ENCODE measurements at regions not wholly inside any gene's neighbourhood (a gene's known extent, or its start where the extent isn't known, plus 50 kb on each side); places are given as distances from the start of the nearest gene placed in this dataset.
A peak's percentile ranks its signal among the peaks of the same experiment; 100 is the strongest.

- H3K4me2 ChIP-seq (ENCODE audit: low read length) = no peak overlapping the region
- no peak overlapping the region for H3K9ac ChIP-seq (ENCODE audit: low read length)
- H3K4ac ChIP-seq (ENCODE audit: low read depth, low read length) = no peak overlapping the region
- no CpG with 5 or more reads among the region's 3 CpGs for WGBS (ENCODE audit: extremely low coverage, insufficient coverage, low lambda C conversion rate)
- no peak overlapping the region for H2BK5ac ChIP-seq (ENCODE audit: low read length)
- no peak overlapping the region for H3K4me3 ChIP-seq (ENCODE audit: low read length)
- H2BK120ac ChIP-seq (ENCODE audit: low read depth, low read length) = no peak overlapping the region
- no peak overlapping the region for H3K18ac ChIP-seq (ENCODE audit: low read length)
- H3K79me2 ChIP-seq (ENCODE audit: control insufficient read depth, insufficient read depth, low read length) = no peaks in the 10 kb centered on the region
- no peak overlapping the region for H4K8ac ChIP-seq (ENCODE audit: low read depth, low read length)
- H3K23ac ChIP-seq (ENCODE audit: low read length) = no peak overlapping the region
- no peaks in the 10 kb centered on the region for H3K79me1 ChIP-seq (ENCODE audit: low read length)
- no peak overlapping the region for H4K5ac ChIP-seq (ENCODE audit: low read length)
- H3K56ac ChIP-seq (ENCODE audit: low read length) = no peak overlapping the region
- H3K27ac ChIP-seq (ENCODE audit: low read depth, low read length) = no peak overlapping the region
- no peak overlapping the region for H2AK5ac ChIP-seq (ENCODE audit: low read length)
- H3K4me1 ChIP-seq (ENCODE audit: control insufficient read depth, low read depth, low read length) = no peaks in the 10 kb centered on the region
- no peak overlapping the region for H2BK15ac ChIP-seq (replicated peaks; ENCODE audit: low read depth)
- peak; percentile 71 for DNase-seq
- no peaks in the 10 kb centered on the region for H3K27me3 ChIP-seq (ENCODE audit: insufficient read depth, low read length, poor library complexity)
- no peaks in the 10 kb centered on the region for H3K36me3 ChIP-seq (ENCODE audit: control insufficient read depth, insufficient read depth, low read length)
Measured at GRCh38 chr2:114108824-114109416, 219.0 kb downstream of the ACTR3 start.

GRCh38 chr2:114111329-114111728 is 221.4 kb downstream of the ACTR3 start:
- H3K79me2 ChIP-seq (ENCODE audit: control insufficient read depth, insufficient read depth, low read length) = no peaks in the 10 kb centered on the region
- no peak overlapping the region for H2BK5ac ChIP-seq (ENCODE audit: low read length)
- H2AK5ac ChIP-seq (ENCODE audit: low read length) = no peak overlapping the region
- no peak overlapping the region for H3K4me3 ChIP-seq (ENCODE audit: low read length)
- H3K4ac ChIP-seq (ENCODE audit: low read depth, low read length) = no peak overlapping the region
- no peak overlapping the region for H2BK120ac ChIP-seq (ENCODE audit: low read depth, low read length)
- no peak overlapping the region for H3K9ac ChIP-seq (ENCODE audit: low read length)
- H4K8ac ChIP-seq (ENCODE audit: low read depth, low read length) = no peak overlapping the region
- H3K27ac ChIP-seq (ENCODE audit: low read depth, low read length) = no peak overlapping the region
- no peak for DNase-seq
- no peak overlapping the region for H3K4me2 ChIP-seq (ENCODE audit: low read length)
- no peak overlapping the region for H3K56ac ChIP-seq (ENCODE audit: low read length)
- no peaks in the 10 kb centered on the region for H3K4me1 ChIP-seq (ENCODE audit: control insufficient read depth, low read depth, low read length)
- no peaks in the 10 kb centered on the region for H3K79me1 ChIP-seq (ENCODE audit: low read length)
- H3K27me3 ChIP-seq (ENCODE audit: insufficient read depth, low read length, poor library complexity) = no peaks in the 10 kb centered on the region
- no peak overlapping the region for H2BK15ac ChIP-seq (replicated peaks; ENCODE audit: low read depth)
- H3K36me3 ChIP-seq (ENCODE audit: control insufficient read depth, insufficient read depth, low read length) = no peaks in the 10 kb centered on the region
- H4K5ac ChIP-seq (ENCODE audit: low read length) = no peak overlapping the region
- no peak overlapping the region for H3K18ac ChIP-seq (ENCODE audit: low read length)
- no CpG with 5 or more reads among the region's 1 CpG for WGBS (ENCODE audit: extremely low coverage, insufficient coverage, low lambda C conversion rate)
- H3K23ac ChIP-seq (ENCODE audit: low read length) = no peak overlapping the region

GRCh38 chr2:114113518-114113917 is 223.6 kb downstream of the ACTR3 start:
- no CpG with 5 or more reads among the region's 6 CpGs for WGBS (ENCODE audit: extremely low coverage, insufficient coverage, low lambda C conversion rate)
- Histone ChIP-seq H3K27ac (ENCODE audit: low read depth, low read length) (no peak overlapping the region), H2BK120ac (ENCODE audit: low read depth, low read length) (no peak overlapping the region), H3K56ac (ENCODE audit: low read length) (no peak overlapping the region), H4K8ac (ENCODE audit: low read depth, low read length) (no peak overlapping the region), H3K4ac (ENCODE audit: low read depth, low read length) (no peak overlapping the region), H3K9ac (ENCODE audit: low read length) (no peak overlapping the region), H3K18ac (ENCODE audit: low read length) (no peak overlapping the region), H4K5ac (ENCODE audit: low read length) (no peak overlapping the region), H2BK5ac (ENCODE audit: low read length) (no peak overlapping the region), H3K27me3 (ENCODE audit: insufficient read depth, low read length, poor library complexity) (no peaks in the 10 kb centered on the region), H3K36me3 (ENCODE audit: control insufficient read depth, insufficient read depth, low read length) (no peaks in the 10 kb centered on the region), H2BK15ac (replicated peaks; ENCODE audit: low read depth) (no peak overlapping the region), H3K79me1 (ENCODE audit: low read length) (no peaks in the 10 kb centered on the region), H3K4me3 (ENCODE audit: low read length) (no peak overlapping the region), H3K23ac (ENCODE audit: low read length) (no peak overlapping the region), H2AK5ac (ENCODE audit: low read length) (no peak overlapping the region), H3K79me2 (ENCODE audit: control insufficient read depth, insufficient read depth, low read length) (no peaks in the 10 kb centered on the region), H3K4me2 (ENCODE audit: low read length) (no peak overlapping the region), H3K4me1 (ENCODE audit: control insufficient read depth, low read depth, low read length) (no peaks in the 10 kb centered on the region)
- DNase-seq = peak; percentile 23

- Histone ChIP-seq H4K5ac (ENCODE audit: low read length) (no peak overlapping the region), H2AK5ac (ENCODE audit: low read length) (no peak overlapping the region), H3K4me3 (ENCODE audit: low read length) (no peak overlapping the region), H3K27ac (ENCODE audit: low read depth, low read length) (no peak overlapping the region), H4K8ac (ENCODE audit: low read depth, low read length) (no peak overlapping the region), H2BK120ac (ENCODE audit: low read depth, low read length) (no peak overlapping the region), H3K56ac (ENCODE audit: low read length) (no peak overlapping the region), H3K4ac (ENCODE audit: low read depth, low read length) (no peak overlapping the region), H3K79me2 (ENCODE audit: control insufficient read depth, insufficient read depth, low read length) (no peaks in the 10 kb centered on the region), H3K27me3 (ENCODE audit: insufficient read depth, low read length, poor library complexity) (no peaks in the 10 kb centered on the region), H3K79me1 (ENCODE audit: low read length) (no peaks in the 10 kb centered on the region), H3K36me3 (ENCODE audit: control insufficient read depth, insufficient read depth, low read length) (no peaks in the 10 kb centered on the region), H2BK15ac (replicated peaks; ENCODE audit: low read depth) (no peak overlapping the region), H3K23ac (ENCODE audit: low read length) (no peak overlapping the region), H3K18ac (ENCODE audit: low read length) (no peak overlapping the region), H2BK5ac (ENCODE audit: low read length) (no peak overlapping the region), H3K4me1 (ENCODE audit: control insufficient read depth, low read depth, low read length) (no peaks in the 10 kb centered on the region), H3K4me2 (ENCODE audit: low read length) (no peak overlapping the region), H3K9ac (ENCODE audit: low read length) (no peak overlapping the region)
- no CpG with 5 or more reads among the region's 2 CpGs for WGBS (ENCODE audit: extremely low coverage, insufficient coverage, low lambda C conversion rate)
- DNase-seq = no peak
Measured at GRCh38 chr2:114118088-114118487, 228.2 kb downstream of the ACTR3 start.

GRCh38 chr2:114119862-114120261 is 230.0 kb downstream of the ACTR3 start:
- no peak overlapping the region for H3K4me2 ChIP-seq (ENCODE audit: low read length)
- no peak overlapping the region for H2BK120ac ChIP-seq (ENCODE audit: low read depth, low read length)
- no peak overlapping the region for H3K9ac ChIP-seq (ENCODE audit: low read length)
- H3K4me3 ChIP-seq (ENCODE audit: low read length) = no peak overlapping the region
- no peaks in the 10 kb centered on the region for H3K79me2 ChIP-seq (ENCODE audit: control insufficient read depth, insufficient read depth, low read length)
- no peaks in the 10 kb centered on the region for H3K79me1 ChIP-seq (ENCODE audit: low read length)
- H2AK5ac ChIP-seq (ENCODE audit: low read length) = no peak overlapping the region
- no peak overlapping the region for H3K4ac ChIP-seq (ENCODE audit: low read depth, low read length)
- H3K27ac ChIP-seq (ENCODE audit: low read depth, low read length) = no peak overlapping the region
- no peak overlapping the region for H2BK15ac ChIP-seq (replicated peaks; ENCODE audit: low read depth)
- no peak overlapping the region for H3K23ac ChIP-seq (ENCODE audit: low read length)
- no CpG with 5 or more reads among the region's 7 CpGs for whole genome bisulfite sequencing (ENCODE audit: extremely low coverage, insufficient coverage, low lambda C conversion rate)
- no peak overlapping the region for H2BK5ac ChIP-seq (ENCODE audit: low read length)
- H4K8ac ChIP-seq (ENCODE audit: low read depth, low read length) = no peak overlapping the region
- no peaks in the 10 kb centered on the region for H3K27me3 ChIP-seq (ENCODE audit: insufficient read depth, low read length, poor library complexity)
- H3K36me3 ChIP-seq (ENCODE audit: control insufficient read depth, insufficient read depth, low read length) = no peaks in the 10 kb centered on the region
- H3K18ac ChIP-seq (ENCODE audit: low read length) = no peak overlapping the region
- no peaks in the 10 kb centered on the region for H3K4me1 ChIP-seq (ENCODE audit: control insufficient read depth, low read depth, low read length)
- no peak overlapping the region for H4K5ac ChIP-seq (ENCODE audit: low read length)
- no peak overlapping the region for H3K56ac ChIP-seq (ENCODE audit: low read length)
- DNase-seq = peak; percentile 27

- DNase-seq = no peak
- no peak overlapping the region for H3K56ac ChIP-seq (ENCODE audit: low read length)
- H3K9ac ChIP-seq (ENCODE audit: low read length) = no peak overlapping the region
- no peaks in the 10 kb centered on the region for H3K4me1 ChIP-seq (ENCODE audit: control insufficient read depth, low read depth, low read length)
- H2BK5ac ChIP-seq (ENCODE audit: low read length) = no peak overlapping the region
- no peak overlapping the region for H3K23ac ChIP-seq (ENCODE audit: low read length)
- no peak overlapping the region for H3K4me3 ChIP-seq (ENCODE audit: low read length)
- no peak overlapping the region for H3K4me2 ChIP-seq (ENCODE audit: low read length)
- H2AK5ac ChIP-seq (ENCODE audit: low read length) = no peak overlapping the region
- H3K36me3 ChIP-seq (ENCODE audit: control insufficient read depth, insufficient read depth, low read length) = no peaks in the 10 kb centered on the region
- H4K5ac ChIP-seq (ENCODE audit: low read length) = no peak overlapping the region
- WGBS (ENCODE audit: extremely low coverage, insufficient coverage, low lambda C conversion rate) = no CpG with 5 or more reads among the region's 10 CpGs
- no peak overlapping the region for H2BK120ac ChIP-seq (ENCODE audit: low read depth, low read length)
- no peak overlapping the region for H3K27ac ChIP-seq (ENCODE audit: low read depth, low read length)
- no peaks in the 10 kb centered on the region for H3K79me1 ChIP-seq (ENCODE audit: low read length)
- H3K4ac ChIP-seq (ENCODE audit: low read depth, low read length) = no peak overlapping the region
- no peak overlapping the region for H2BK15ac ChIP-seq (replicated peaks; ENCODE audit: low read depth)
- no peaks in the 10 kb centered on the region for H3K79me2 ChIP-seq (ENCODE audit: control insufficient read depth, insufficient read depth, low read length)
- H4K8ac ChIP-seq (ENCODE audit: low read depth, low read length) = no peak overlapping the region
- no peaks in the 10 kb centered on the region for H3K27me3 ChIP-seq (ENCODE audit: insufficient read depth, low read length, poor library complexity)
- no peak overlapping the region for H3K18ac ChIP-seq (ENCODE audit: low read length)
Measured at GRCh38 chr2:114122930-114123329, 233.0 kb downstream of the ACTR3 start.
